Prostate gland (tissue), 2 donors: ENCODE measurements at regions not wholly inside any gene's neighbourhood (a gene's known extent, or its start where the extent isn't known, plus 50 kb on each side); places are given as distances from the start of the nearest gene placed in this dataset.

ENCODE experiments used
- CTCF ChIP-seq, 4 experiments: fragments of 200-600 bp in 2 of 4; fragments of 450-650 bp in 2 of 4; sonication (generic) in 2 of 4; IDR thresholded peaks; 1 replicate in 3 of 4; 2 replicates in 1 of 4; pipeline ENCODE4 v1.5.1; 2016 to 2019; ENCODE audit warnings: antibody characterized with exemption in 4 of 4, mild to moderate bottlenecking in 2 of 4, moderate library complexity in 2 of 4
- POLR2A ChIP-seq: fragments of 450-650 bp; IDR thresholded peaks from one replicate; pipeline ENCODE4 v1.6.1; 2016; ENCODE audit warnings: antibody characterized with exemption, mild to moderate bottlenecking
- POLR2AphosphoS5 ChIP-seq: sonication (generic); formaldehyde crosslinking; IDR thresholded peaks from one replicate; pipeline ENCODE4 v1.6.1; 2017; ENCODE audit warnings: antibody characterized with exemption

GRCh38 chr7:118006979-118007378 is 133.7 kb upstream of the CTTNBP2 start:
- TF ChIP-seq CTCF (IDR thresholded peaks at IDR 0.05) (no peak), POLR2A (no peak), POLR2AphosphoS5 (no peak)
